Keratinocyte (primary cell): ENCODE measurements at regions not wholly inside any gene's neighbourhood (a gene's known extent, or its start where the extent isn't known, plus 50 kb on each side); places are given as distances from the start of the nearest gene placed in this dataset.

Source experiments
- CTCF ChIP-seq, 3 experiments: IDR thresholded peaks in 1 of 3; conservative IDR thresholded peaks in 1 of 3; optimal IDR thresholded peaks in 1 of 3; 2 replicates in 2 of 3; 3 replicates in 1 of 3; pipeline versions ENCODE3 to v1.5.1; 2011; ENCODE audit warnings: low read length in 3 of 3, mild to moderate bottlenecking in 3 of 3, moderate library complexity in 2 of 3, control low read depth in 1 of 3, inconsistent platforms in 1 of 3; ENCODE audit not compliant: insufficient read depth in 2 of 3; ENCODE audit errors: extremely low read depth in 1 of 3
- EZH2 ChIP-seq: IDR thresholded peaks from one replicate; pipeline ENCODE4 v1.6.1; 2012; ENCODE audit warnings: inconsistent platforms, mild to moderate bottlenecking, low read length, moderate library complexity

GRCh38 chr10:129328546-129328945 lies 138.5 kb upstream of the MGMT start:
- TF ChIP-seq CTCF (optimal IDR thresholded peaks at IDR 0.05 in 1 of 3, IDR thresholded peaks at IDR 0.05 in 1 of 3, conservative IDR thresholded peaks at IDR 0.05 in 1 of 3; ENCODE audit: extremely low read depth in 1 of 3, insufficient read depth in 2 of 3, low read length in 3 of 3) (no peak), EZH2 (no peak)
